ENCODE measurements at regions not wholly inside any gene's neighbourhood (a gene's known extent, or its start where the extent isn't known, plus 50 kb on each side); places are given as distances from the start of the nearest gene placed in this dataset.

DNA sequence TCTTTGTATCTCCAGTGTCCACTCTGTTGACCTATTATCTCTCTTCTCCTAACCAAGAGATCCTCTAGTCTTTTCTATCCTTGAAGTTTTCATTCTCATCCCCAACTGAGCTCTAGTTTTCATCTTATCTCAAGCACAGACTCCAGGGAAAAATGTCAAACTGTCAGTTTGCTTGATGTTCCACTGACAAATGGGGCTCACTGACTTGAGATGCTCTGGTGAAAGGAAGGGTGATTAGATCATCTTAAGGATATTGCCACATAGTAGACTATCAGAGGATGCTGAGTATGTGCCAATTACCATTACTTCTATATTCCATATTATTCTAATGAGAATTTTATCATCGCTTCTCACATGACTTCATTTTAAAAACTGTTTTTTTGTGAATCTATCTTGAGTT is 2008.2 kb downstream of the ARAP2 start:
- H3K27me3 ChIP-seq (ENCODE audit: control insufficient read depth, insufficient read depth, low read length): no peaks in the 10 kb centered on the region
- no peak for DNase-seq (ENCODE audit: low read depth)
- no peak overlapping the region for H3K4me3 ChIP-seq (ENCODE audit: low read depth, low read length)
- TF ChIP-seq, protein P1, sequence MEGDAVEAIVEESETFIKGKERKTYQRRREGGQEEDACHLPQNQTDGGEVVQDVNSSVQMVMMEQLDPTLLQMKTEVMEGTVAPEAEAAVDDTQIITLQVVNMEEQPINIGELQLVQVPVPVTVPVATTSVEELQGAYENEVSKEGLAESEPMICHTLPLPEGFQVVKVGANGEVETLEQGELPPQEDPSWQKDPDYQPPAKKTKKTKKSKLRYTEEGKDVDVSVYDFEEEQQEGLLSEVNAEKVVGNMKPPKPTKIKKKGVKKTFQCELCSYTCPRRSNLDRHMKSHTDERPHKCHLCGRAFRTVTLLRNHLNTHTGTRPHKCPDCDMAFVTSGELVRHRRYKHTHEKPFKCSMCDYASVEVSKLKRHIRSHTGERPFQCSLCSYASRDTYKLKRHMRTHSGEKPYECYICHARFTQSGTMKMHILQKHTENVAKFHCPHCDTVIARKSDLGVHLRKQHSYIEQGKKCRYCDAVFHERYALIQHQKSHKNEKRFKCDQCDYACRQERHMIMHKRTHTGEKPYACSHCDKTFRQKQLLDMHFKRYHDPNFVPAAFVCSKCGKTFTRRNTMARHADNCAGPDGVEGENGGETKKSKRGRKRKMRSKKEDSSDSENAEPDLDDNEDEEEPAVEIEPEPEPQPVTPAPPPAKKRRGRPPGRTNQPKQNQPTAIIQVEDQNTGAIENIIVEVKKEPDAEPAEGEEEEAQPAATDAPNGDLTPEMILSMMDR (IDR thresholded peaks at IDR 0.05; ENCODE audit: insufficient read depth, low read length, poor library complexity, severe bottlenecking): no peak
- no peaks in the 10 kb centered on the region for H3K36me3 ChIP-seq (ENCODE audit: control insufficient read depth, insufficient read depth, low read length)

DNA sequence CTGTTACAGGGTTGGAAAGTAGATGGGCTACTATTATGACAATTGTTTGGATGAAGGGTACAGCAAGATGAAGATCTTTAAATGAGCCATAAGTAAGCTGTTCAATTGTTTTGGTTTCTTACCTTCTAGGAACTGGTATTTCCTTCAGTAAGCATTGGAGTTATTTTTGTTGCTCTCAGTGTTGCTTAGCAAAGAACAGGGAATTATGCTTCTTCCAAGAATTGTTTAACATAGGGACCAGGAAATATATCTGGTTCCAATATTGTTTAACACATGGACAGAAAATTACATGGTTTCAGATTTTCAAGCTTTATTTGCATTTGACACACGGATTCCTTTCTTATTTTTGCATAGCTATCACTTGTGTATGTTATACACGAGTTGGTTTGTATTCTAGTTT is 1999.0 kb downstream of the ARAP2 start:
- DNase-seq (ENCODE audit: low read depth): no peak
- no peak overlapping the region for H3K4me3 ChIP-seq (ENCODE audit: low read depth, low read length)
- no peaks in the 10 kb centered on the region for H3K27me3 ChIP-seq (ENCODE audit: control insufficient read depth, insufficient read depth, low read length)
- H3K36me3 ChIP-seq (ENCODE audit: control insufficient read depth, insufficient read depth, low read length): no peaks in the 10 kb centered on the region
- TF ChIP-seq, protein P1 (IDR thresholded peaks at IDR 0.05; ENCODE audit: insufficient read depth, low read length, poor library complexity, severe bottlenecking): no peak

DNA sequence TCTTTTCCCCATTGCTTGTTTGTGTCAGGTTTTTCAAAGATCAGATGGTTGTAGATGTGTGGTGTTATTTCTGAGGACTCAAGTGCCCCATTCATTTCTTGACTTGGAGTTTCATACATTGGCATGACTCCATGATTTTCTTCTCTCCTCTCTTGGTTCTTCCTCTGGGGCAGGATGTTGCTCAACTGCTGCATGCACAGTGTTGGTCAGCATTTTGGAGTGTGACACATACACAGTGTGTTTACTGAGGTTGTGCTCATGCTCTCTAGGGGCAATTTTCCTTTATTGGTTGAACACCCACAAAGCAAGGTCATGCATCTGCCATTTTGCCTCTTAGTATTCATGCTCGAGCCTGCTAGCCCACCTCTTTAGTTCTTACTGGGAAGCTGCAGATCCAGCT is 1993.8 kb downstream of the ARAP2 start:
- no peak for DNase-seq (ENCODE audit: low read depth)
- Histone ChIP-seq H3K36me3 (ENCODE audit: control insufficient read depth, insufficient read depth, low read length) (no peaks in the 10 kb centered on the region), H3K27me3 (ENCODE audit: control insufficient read depth, insufficient read depth, low read length) (no peaks in the 10 kb centered on the region), H3K4me3 (ENCODE audit: low read depth, low read length) (no peak overlapping the region)
- TF ChIP-seq, protein P1 (IDR thresholded peaks at IDR 0.05; ENCODE audit: insufficient read depth, low read length, poor library complexity, severe bottlenecking): no peak

DNA sequence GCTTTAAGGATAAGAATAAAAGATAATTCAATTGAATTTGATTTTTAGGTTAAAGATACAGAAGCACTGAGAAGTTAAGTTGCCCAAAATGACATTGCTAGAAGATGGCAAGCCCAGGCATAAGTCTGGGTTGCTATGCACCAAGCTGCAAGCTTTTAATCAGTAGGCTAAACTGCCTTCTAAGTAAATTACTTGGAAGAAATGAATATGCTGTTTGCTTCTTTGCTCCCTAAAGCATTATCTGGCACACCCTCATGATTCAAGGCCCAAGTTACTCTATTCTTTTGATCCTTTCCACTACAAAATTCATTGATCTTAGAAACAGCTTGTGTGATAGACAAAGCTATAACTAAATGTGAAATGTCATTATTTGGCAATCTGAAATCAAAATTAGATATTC is 1991.1 kb downstream of the ARAP2 start:
- TF ChIP-seq, protein P1 (IDR thresholded peaks at IDR 0.05; ENCODE audit: insufficient read depth, low read length, poor library complexity, severe bottlenecking): no peak
- Histone ChIP-seq H3K27me3 (ENCODE audit: control insufficient read depth, insufficient read depth, low read length) (no peaks in the 10 kb centered on the region), H3K4me3 (ENCODE audit: low read depth, low read length) (no peak overlapping the region), H3K36me3 (ENCODE audit: control insufficient read depth, insufficient read depth, low read length) (no peaks in the 10 kb centered on the region)
- no peak for DNase-seq (ENCODE audit: low read depth)

DNA sequence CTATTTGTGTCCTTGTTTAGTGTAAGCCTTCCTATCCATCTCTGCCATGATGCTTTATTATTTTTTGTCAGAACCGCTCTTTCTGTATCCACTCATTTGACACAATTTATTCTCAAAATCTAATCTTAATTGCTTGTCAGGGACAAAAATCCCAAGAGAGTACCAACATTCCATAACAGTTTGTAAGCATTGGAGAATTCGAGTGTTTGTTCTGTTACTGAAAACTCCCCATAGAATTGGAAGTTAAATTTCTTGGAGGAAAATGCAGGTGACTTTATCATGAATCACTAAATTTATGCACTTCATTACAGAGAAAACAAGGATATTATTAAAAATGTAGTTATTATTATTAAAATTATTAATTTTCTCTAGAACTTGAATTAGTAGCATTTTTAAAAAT is 1986.1 kb downstream of the ARAP2 start:
- TF ChIP-seq, protein P1 (IDR thresholded peaks at IDR 0.05; ENCODE audit: insufficient read depth, low read length, poor library complexity, severe bottlenecking): no peak
- Histone ChIP-seq H3K27me3 (ENCODE audit: control insufficient read depth, insufficient read depth, low read length) (no peaks in the 10 kb centered on the region), H3K36me3 (ENCODE audit: control insufficient read depth, insufficient read depth, low read length) (no peaks in the 10 kb centered on the region), H3K4me3 (ENCODE audit: low read depth, low read length) (no peak overlapping the region)
- DNase-seq (ENCODE audit: low read depth): no peak

DNA sequence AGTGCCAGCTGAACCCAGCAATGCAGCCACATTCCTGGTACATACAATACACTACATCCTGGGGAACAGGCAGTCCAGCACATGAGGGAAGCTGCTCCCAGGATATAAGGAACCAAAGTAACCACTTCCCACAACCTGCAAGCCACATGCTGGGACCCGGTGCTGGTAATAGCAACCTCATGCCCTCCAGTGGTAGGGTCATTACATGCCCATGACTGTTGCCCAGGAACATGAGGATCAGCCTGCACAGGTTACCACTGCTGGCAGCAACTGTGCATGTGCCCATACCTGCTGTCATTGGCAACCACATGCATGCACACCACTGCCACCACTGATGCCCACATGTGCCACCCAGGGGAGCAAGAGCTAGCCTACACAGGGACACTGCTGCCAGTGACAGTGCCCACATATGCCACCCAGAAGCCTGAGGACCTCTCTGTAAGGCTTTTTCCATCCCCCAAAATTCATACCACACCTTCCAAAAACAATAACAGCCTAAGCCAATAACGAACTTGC is 1982.5 kb downstream of the ARAP2 start:
- H3K36me3 ChIP-seq (ENCODE audit: control insufficient read depth, insufficient read depth, low read length): no peaks in the 10 kb centered on the region
- TF ChIP-seq, protein P1 (IDR thresholded peaks at IDR 0.05; ENCODE audit: insufficient read depth, low read length, poor library complexity, severe bottlenecking): no peak
- no peak for DNase-seq (ENCODE audit: low read depth)

More for the DNA sequence above, 1982.5 kb downstream of the ARAP2 start:
- no peak overlapping the region for H3K4me3 ChIP-seq (ENCODE audit: low read depth, low read length)
- no peaks in the 10 kb centered on the region for H3K27me3 ChIP-seq (ENCODE audit: control insufficient read depth, insufficient read depth, low read length)

All from kidney epithelial cell (primary cell).